ENCODE measurements at regions not wholly inside any gene's neighbourhood (a gene's known extent, or its start where the extent isn't known, plus 50 kb on each side); places are given as distances from the start of the nearest gene placed in this dataset.

GRCh38 chr10:6892864-6893263 is 312.8 kb upstream of the PRKCQ start:
- ChIA-PET CTCF (interaction anchor here (0.7 kb wide), 1 partner anchor 16 kb away, joined by 3 read pairs; no protein-coding TSS in a partner anchor), POLR2A (no interaction called here)
- no peaks in the 10 kb centered on the region for H3K4me1 Mint-ChIP-seq
- no peaks in the 10 kb centered on the region for H3K9me3 Mint-ChIP-seq
- no peak overlapping the region for H3K4me3 Mint-ChIP-seq
- H3K27me3 Mint-ChIP-seq, result peaks cover 20% of the 10 kb centered on the region
- DNase-seq, result no peak
- H3K27ac Mint-ChIP-seq, result no peak overlapping the region
- no peaks in the 10 kb centered on the region for H3K36me3 Mint-ChIP-seq (ENCODE audit: low read depth)

GRCh38 chr10:6891924-6892323 is 311.8 kb upstream of the PRKCQ start:
- peaks cover 20% of the 10 kb centered on the region for H3K27me3 Mint-ChIP-seq
- CTCF ChIA-PET, result no interaction called here
- H3K27ac Mint-ChIP-seq, result no peak overlapping the region
- H3K4me1 Mint-ChIP-seq, result no peaks in the 10 kb centered on the region
- POLR2A ChIA-PET, result no interaction called here
- no peaks in the 10 kb centered on the region for H3K36me3 Mint-ChIP-seq (ENCODE audit: low read depth)
- no peak overlapping the region for H3K4me3 Mint-ChIP-seq
- no peaks in the 10 kb centered on the region for H3K9me3 Mint-ChIP-seq
- DNase-seq, result no peak

GRCh38 chr10:6889718-6890117 is 309.6 kb upstream of the PRKCQ start:
- peaks cover 8% of the 10 kb centered on the region for H3K4me1 Mint-ChIP-seq

GRCh38 chr10:6888434-6888833 is 308.4 kb upstream of the PRKCQ start:
- Mint-ChIP-seq H3K4me1 (peaks cover 12% of the 10 kb centered on the region), H3K4me3 (no peak overlapping the region), H3K36me3 (ENCODE audit: low read depth) (no peaks in the 10 kb centered on the region), H3K27me3 (peaks cover 17% of the 10 kb centered on the region), H3K27ac (no peak overlapping the region), H3K9me3 (no peaks in the 10 kb centered on the region)
- DNase-seq, result no peak
- ChIA-PET POLR2A (no interaction called here), CTCF (no interaction called here)

More at GRCh38 chr10:6889718-6890117, 309.6 kb upstream of the PRKCQ start:
- Mint-ChIP-seq H3K27ac (no peak overlapping the region), H3K9me3 (no peaks in the 10 kb centered on the region), H3K4me3 (no peak overlapping the region), H3K27me3 (peaks cover 18% of the 10 kb centered on the region), H3K36me3 (ENCODE audit: low read depth) (no peaks in the 10 kb centered on the region)
- no peak for DNase-seq
- CTCF ChIA-PET, result no interaction called here
- POLR2A ChIA-PET, result no interaction called here

- no peak overlapping the region for H3K27ac Mint-ChIP-seq
- POLR2A ChIA-PET, result no interaction called here
- H3K27me3 Mint-ChIP-seq, result peaks cover 32% of the 10 kb centered on the region
- H3K4me3 Mint-ChIP-seq, result no peak overlapping the region
- CTCF ChIA-PET, result no interaction called here
- no peaks in the 10 kb centered on the region for H3K36me3 Mint-ChIP-seq (ENCODE audit: low read depth)
- H3K9me3 Mint-ChIP-seq, result no peaks in the 10 kb centered on the region
- peaks cover 12% of the 10 kb centered on the region for H3K4me1 Mint-ChIP-seq
- DNase-seq, result no peak
Observed at GRCh38 chr10:6885284-6885683, 305.2 kb upstream of the PRKCQ start.

- no peaks in the 10 kb centered on the region for H3K36me3 Mint-ChIP-seq (ENCODE audit: low read depth)
- peaks cover 12% of the 10 kb centered on the region for H3K4me1 Mint-ChIP-seq
- CTCF ChIA-PET, result no interaction called here
- H3K27ac Mint-ChIP-seq, result no peak overlapping the region
- no peak overlapping the region for H3K4me3 Mint-ChIP-seq
- no peak for DNase-seq
- POLR2A ChIA-PET, result no interaction called here
- peaks cover 50% of the 10 kb centered on the region for H3K27me3 Mint-ChIP-seq
- no peaks in the 10 kb centered on the region for H3K9me3 Mint-ChIP-seq
Observed at GRCh38 chr10:6881987-6882386, 301.9 kb upstream of the PRKCQ start.

- ChIA-PET POLR2A (no interaction called here), CTCF (interaction anchor here (0.5 kb wide), 1 partner anchor 538 kb away, joined by 3 read pairs; no protein-coding TSS in a partner anchor)
- H3K9me3 Mint-ChIP-seq, result no peaks in the 10 kb centered on the region
- peaks cover 48% of the 10 kb centered on the region for H3K27me3 Mint-ChIP-seq
- H3K27ac Mint-ChIP-seq, result no peak overlapping the region
- DNase-seq, result no peak
- H3K36me3 Mint-ChIP-seq (ENCODE audit: low read depth), result no peaks in the 10 kb centered on the region
- H3K4me3 Mint-ChIP-seq, result no peak overlapping the region
- H3K4me1 Mint-ChIP-seq, result no peaks in the 10 kb centered on the region
Observed at GRCh38 chr10:6877722-6878392, 297.8 kb upstream of the PRKCQ start.

- ChIA-PET POLR2A (no interaction called here), CTCF (no interaction called here)
- Mint-ChIP-seq H3K27me3 (peaks cover 45% of the 10 kb centered on the region), H3K9me3 (no peaks in the 10 kb centered on the region), H3K4me1 (no peaks in the 10 kb centered on the region), H3K27ac (no peak overlapping the region), H3K36me3 (ENCODE audit: low read depth) (no peaks in the 10 kb centered on the region), H3K4me3 (no peak overlapping the region)
- DNase-seq, result no peak
Observed at GRCh38 chr10:6877336-6877721, 297.3 kb upstream of the PRKCQ start.

GRCh38 chr10:6875269-6875865 is 295.3 kb upstream of the PRKCQ start:
- Mint-ChIP-seq H3K27ac (no peak overlapping the region), H3K9me3 (no peaks in the 10 kb centered on the region), H3K36me3 (ENCODE audit: low read depth) (no peaks in the 10 kb centered on the region), H3K4me3 (no peak overlapping the region), H3K4me1 (no peaks in the 10 kb centered on the region), H3K27me3 (peaks cover 33% of the 10 kb centered on the region)
- ChIA-PET POLR2A (no interaction called here), CTCF (no interaction called here)
- DNase-seq, result no peak

- no peak overlapping the region for H3K27ac Mint-ChIP-seq
- DNase-seq, result no peak
- no peaks in the 10 kb centered on the region for H3K36me3 Mint-ChIP-seq (ENCODE audit: low read depth)
- CTCF ChIA-PET, result no interaction called here
- peaks cover 29% of the 10 kb centered on the region for H3K27me3 Mint-ChIP-seq
- no peaks in the 10 kb centered on the region for H3K9me3 Mint-ChIP-seq
- H3K4me3 Mint-ChIP-seq, result no peak overlapping the region
- no peaks in the 10 kb centered on the region for H3K4me1 Mint-ChIP-seq
- POLR2A ChIA-PET, result no interaction called here
Observed at GRCh38 chr10:6871128-6871527, 291.1 kb upstream of the PRKCQ start.

- DNase-seq, result no peak
- H3K36me3 Mint-ChIP-seq (ENCODE audit: low read depth), result no peaks in the 10 kb centered on the region
- CTCF ChIA-PET, result no interaction called here
- H3K9me3 Mint-ChIP-seq, result no peaks in the 10 kb centered on the region
- POLR2A ChIA-PET, result no interaction called here
- H3K4me1 Mint-ChIP-seq, result no peaks in the 10 kb centered on the region
- peaks cover 35% of the 10 kb centered on the region for H3K27me3 Mint-ChIP-seq
- H3K27ac Mint-ChIP-seq, result no peak overlapping the region
- no peak overlapping the region for H3K4me3 Mint-ChIP-seq
Observed at GRCh38 chr10:6868036-6868725, 288.1 kb upstream of the PRKCQ start.

GRCh38 chr10:6866757-6867156 is 286.7 kb upstream of the PRKCQ start:
- H3K4me1 Mint-ChIP-seq, result no peaks in the 10 kb centered on the region
- H3K27me3 Mint-ChIP-seq, result peaks cover 33% of the 10 kb centered on the region
- no peaks in the 10 kb centered on the region for H3K9me3 Mint-ChIP-seq
- ChIA-PET POLR2A (no interaction called here), CTCF (no interaction called here)
- DNase-seq, result no peak
- H3K27ac Mint-ChIP-seq, result no peak overlapping the region
- no peaks in the 10 kb centered on the region for H3K36me3 Mint-ChIP-seq (ENCODE audit: low read depth)
- no peak overlapping the region for H3K4me3 Mint-ChIP-seq

- H3K4me1 Mint-ChIP-seq, result no peaks in the 10 kb centered on the region
- H3K9me3 Mint-ChIP-seq, result no peaks in the 10 kb centered on the region
- peaks cover 23% of the 10 kb centered on the region for H3K27me3 Mint-ChIP-seq
- no peaks in the 10 kb centered on the region for H3K36me3 Mint-ChIP-seq (ENCODE audit: low read depth)
- CTCF ChIA-PET, result no interaction called here
- no peak overlapping the region for H3K4me3 Mint-ChIP-seq
- H3K27ac Mint-ChIP-seq, result no peak overlapping the region
- no peak for DNase-seq
- POLR2A ChIA-PET, result no interaction called here
Observed at GRCh38 chr10:6864142-6864541, 284.1 kb upstream of the PRKCQ start.

- POLR2A ChIA-PET, result no interaction called here
- no peak for DNase-seq
- no peaks in the 10 kb centered on the region for H3K9me3 Mint-ChIP-seq
- H3K36me3 Mint-ChIP-seq (ENCODE audit: low read depth), result no peaks in the 10 kb centered on the region
- H3K27ac Mint-ChIP-seq, result no peak overlapping the region
- H3K27me3 Mint-ChIP-seq, result peaks cover 26% of the 10 kb centered on the region
- CTCF ChIA-PET, result no interaction called here
- no peaks in the 10 kb centered on the region for H3K4me1 Mint-ChIP-seq
- H3K4me3 Mint-ChIP-seq, result no peak overlapping the region
Observed at GRCh38 chr10:6863381-6863780, 283.3 kb upstream of the PRKCQ start.
